ENCODE measurements at regions not wholly inside any gene's neighbourhood (a gene's known extent, or its start where the extent isn't known, plus 50 kb on each side); places are given as distances from the start of the nearest gene placed in this dataset.

- Histone ChIP-seq H3K4me3 (no peak overlapping the region), H3K27me3 (no peaks in the 10 kb centered on the region)
Measured at GRCh38 chr6:103675807-103676406, 1183.8 kb downstream of the HACE1 start.

GRCh38 chr6:103674790-103675189, 1184.9 kb downstream of the HACE1 start:
- TF ChIP-seq POLR2A (IDR thresholded peaks at IDR 0.05) = no peak
- TF ChIP-seq, protein P1, sequence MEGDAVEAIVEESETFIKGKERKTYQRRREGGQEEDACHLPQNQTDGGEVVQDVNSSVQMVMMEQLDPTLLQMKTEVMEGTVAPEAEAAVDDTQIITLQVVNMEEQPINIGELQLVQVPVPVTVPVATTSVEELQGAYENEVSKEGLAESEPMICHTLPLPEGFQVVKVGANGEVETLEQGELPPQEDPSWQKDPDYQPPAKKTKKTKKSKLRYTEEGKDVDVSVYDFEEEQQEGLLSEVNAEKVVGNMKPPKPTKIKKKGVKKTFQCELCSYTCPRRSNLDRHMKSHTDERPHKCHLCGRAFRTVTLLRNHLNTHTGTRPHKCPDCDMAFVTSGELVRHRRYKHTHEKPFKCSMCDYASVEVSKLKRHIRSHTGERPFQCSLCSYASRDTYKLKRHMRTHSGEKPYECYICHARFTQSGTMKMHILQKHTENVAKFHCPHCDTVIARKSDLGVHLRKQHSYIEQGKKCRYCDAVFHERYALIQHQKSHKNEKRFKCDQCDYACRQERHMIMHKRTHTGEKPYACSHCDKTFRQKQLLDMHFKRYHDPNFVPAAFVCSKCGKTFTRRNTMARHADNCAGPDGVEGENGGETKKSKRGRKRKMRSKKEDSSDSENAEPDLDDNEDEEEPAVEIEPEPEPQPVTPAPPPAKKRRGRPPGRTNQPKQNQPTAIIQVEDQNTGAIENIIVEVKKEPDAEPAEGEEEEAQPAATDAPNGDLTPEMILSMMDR (IDR thresholded peaks at IDR 0.05) = no peak
- TF ChIP-seq POLR2AphosphoS5 (IDR thresholded peaks at IDR 0.05; ENCODE audit: insufficient read depth in 1 of 2, low read depth in 1 of 2) = no peak
- no peaks in the 10 kb centered on the region for H3K36me3 ChIP-seq
- intact Hi-C loops (cut with DNase I) = no loop called here
- DNase-seq (ENCODE audit: extremely low spot score in 2 of 2) = no peak
- H3K27me3 ChIP-seq = no peaks in the 10 kb centered on the region
- H3K4me3 ChIP-seq = no peak overlapping the region
- no peaks in the 10 kb centered on the region for H3K4me1 ChIP-seq
- H3K9me3 ChIP-seq = no peaks in the 10 kb centered on the region
- no peak overlapping the region for H3K27ac ChIP-seq

More at GRCh38 chr6:103675807-103676406, 1183.8 kb downstream of the HACE1 start:
- no peak for DNase-seq (ENCODE audit: extremely low spot score in 2 of 2)
- Histone ChIP-seq H3K27ac (no peak overlapping the region), H3K4me1 (no peaks in the 10 kb centered on the region), H3K36me3 (no peaks in the 10 kb centered on the region), H3K9me3 (no peaks in the 10 kb centered on the region)
- TF ChIP-seq, protein P1 (IDR thresholded peaks at IDR 0.05) = no peak
- TF ChIP-seq POLR2AphosphoS5 (IDR thresholded peaks at IDR 0.05; ENCODE audit: insufficient read depth in 1 of 2, low read depth in 1 of 2) (no peak), POLR2A (IDR thresholded peaks at IDR 0.05) (no peak)
- intact Hi-C loops (cut with DNase I) = no loop called here

DNA sequence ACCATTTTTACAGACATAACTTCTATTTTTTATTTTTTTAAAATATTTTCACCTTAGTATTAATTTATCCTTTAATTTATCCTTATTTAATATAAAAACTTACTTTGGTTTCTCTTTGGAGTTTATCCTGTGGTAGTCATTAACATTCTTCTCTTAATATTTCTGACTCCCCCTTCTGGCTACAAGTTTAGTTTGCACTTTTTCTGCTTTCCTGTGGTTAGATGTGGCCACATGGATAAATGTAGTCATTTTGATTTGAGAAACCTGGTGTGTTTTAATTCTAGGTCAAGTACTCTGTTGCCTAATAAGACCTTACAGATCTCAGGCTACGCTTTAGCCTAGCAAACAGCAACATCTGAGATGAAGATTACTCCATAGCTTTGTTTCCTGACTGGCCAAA, 1187.5 kb downstream of the HACE1 start:
- Histone ChIP-seq H3K27me3 (no peaks in the 10 kb centered on the region), H3K4me1 (no peaks in the 10 kb centered on the region), H3K36me3 (no peaks in the 10 kb centered on the region), H3K4me3 (no peak overlapping the region), H3K27ac (no peak overlapping the region), H3K9me3 (no peaks in the 10 kb centered on the region)
- TF ChIP-seq POLR2A (IDR thresholded peaks at IDR 0.05) = no peak
- no peak for TF ChIP-seq POLR2AphosphoS5 (IDR thresholded peaks at IDR 0.05; ENCODE audit: insufficient read depth in 1 of 2, low read depth in 1 of 2)
- TF ChIP-seq, protein P1 (IDR thresholded peaks at IDR 0.05) = no peak
- intact Hi-C loops (cut with DNase I) = no loop called here
- no peak for DNase-seq (ENCODE audit: extremely low spot score in 2 of 2)

- no peaks in the 10 kb centered on the region for H3K27me3 ChIP-seq
- no peak overlapping the region for H3K27ac ChIP-seq
- DNase-seq (ENCODE audit: extremely low spot score in 2 of 2) = no peak
- no peaks in the 10 kb centered on the region for H3K36me3 ChIP-seq
- H3K9me3 ChIP-seq = no peaks in the 10 kb centered on the region
- intact Hi-C loops (cut with DNase I) = no loop called here
- no peaks in the 10 kb centered on the region for H3K4me1 ChIP-seq
- H3K4me3 ChIP-seq = no peak overlapping the region
- TF ChIP-seq POLR2AphosphoS5 (IDR thresholded peaks at IDR 0.05; ENCODE audit: insufficient read depth in 1 of 2, low read depth in 1 of 2) = no peak
- no peak for TF ChIP-seq POLR2A (IDR thresholded peaks at IDR 0.05)
- TF ChIP-seq, protein P1 (IDR thresholded peaks at IDR 0.05) = no peak
Measured at GRCh38 chr6:103629613-103630012, 1230.1 kb downstream of the HACE1 start.

DNA sequence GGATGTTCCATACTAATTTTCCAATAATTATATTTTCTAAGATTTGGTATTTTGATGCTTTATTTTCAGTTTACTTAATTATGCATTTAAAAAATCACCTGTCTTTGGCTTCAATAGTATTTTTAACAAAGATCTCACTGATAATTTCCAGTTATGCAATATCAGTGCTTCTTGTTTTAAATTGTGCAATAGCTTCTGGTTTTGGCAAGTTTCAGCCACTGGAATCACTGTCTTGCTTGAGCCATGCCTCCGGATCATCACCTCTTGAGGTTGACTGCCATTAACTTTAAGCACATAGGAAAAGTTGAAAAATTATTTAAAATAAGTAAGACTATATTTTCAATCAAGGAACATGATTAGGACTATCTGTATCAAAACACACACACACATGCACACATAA, 1242.1 kb downstream of the HACE1 start:
- H3K9me3 ChIP-seq = no peaks in the 10 kb centered on the region
- TF ChIP-seq, protein P1 (IDR thresholded peaks at IDR 0.05) = no peak
- TF ChIP-seq POLR2A (IDR thresholded peaks at IDR 0.05) (no peak), POLR2AphosphoS5 (IDR thresholded peaks at IDR 0.05; ENCODE audit: insufficient read depth in 1 of 2, low read depth in 1 of 2) (no peak)
- no peak for DNase-seq (ENCODE audit: extremely low spot score in 2 of 2)
- no peaks in the 10 kb centered on the region for H3K4me1 ChIP-seq
- no peaks in the 10 kb centered on the region for H3K36me3 ChIP-seq
- intact Hi-C loops (cut with DNase I) = no loop called here
- H3K4me3 ChIP-seq = no peak overlapping the region
- no peaks in the 10 kb centered on the region for H3K27me3 ChIP-seq
- H3K27ac ChIP-seq = no peak overlapping the region
